ENCODE measurements at regions not wholly inside any gene's neighbourhood (a gene's known extent, or its start where the extent isn't known, plus 50 kb on each side); places are given as distances from the start of the nearest gene placed in this dataset.

DNA sequence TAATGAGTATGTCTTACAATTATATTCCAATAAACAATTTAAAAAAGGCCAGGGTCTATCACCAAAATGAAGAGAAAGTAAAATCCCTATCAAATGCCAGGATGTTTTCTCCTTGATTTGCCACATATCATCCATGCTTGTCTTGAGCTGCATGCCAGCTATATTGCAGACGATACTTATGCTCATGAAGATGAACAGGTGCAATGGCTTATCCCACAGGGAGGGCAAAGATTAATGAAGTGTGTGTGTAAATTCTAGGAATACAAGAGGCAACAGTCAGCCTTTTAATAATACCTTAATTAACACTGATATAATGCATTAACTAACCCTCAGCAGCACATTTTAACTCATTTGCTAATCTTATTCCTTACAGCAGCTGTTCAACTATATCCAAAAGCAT, 850.5 kb downstream of the KCNA4 start:
- WGBS, 2 donors = 76 to 97% methylated on average over 1 of the region's 1 CpG
- peaks cover 0 to 4% of the 10 kb centered on the region in 2 donors for H3K4me1 ChIP-seq
- no peaks in the 10 kb centered on the region for H3K36me3 ChIP-seq
- TF ChIP-seq, protein P1, sequence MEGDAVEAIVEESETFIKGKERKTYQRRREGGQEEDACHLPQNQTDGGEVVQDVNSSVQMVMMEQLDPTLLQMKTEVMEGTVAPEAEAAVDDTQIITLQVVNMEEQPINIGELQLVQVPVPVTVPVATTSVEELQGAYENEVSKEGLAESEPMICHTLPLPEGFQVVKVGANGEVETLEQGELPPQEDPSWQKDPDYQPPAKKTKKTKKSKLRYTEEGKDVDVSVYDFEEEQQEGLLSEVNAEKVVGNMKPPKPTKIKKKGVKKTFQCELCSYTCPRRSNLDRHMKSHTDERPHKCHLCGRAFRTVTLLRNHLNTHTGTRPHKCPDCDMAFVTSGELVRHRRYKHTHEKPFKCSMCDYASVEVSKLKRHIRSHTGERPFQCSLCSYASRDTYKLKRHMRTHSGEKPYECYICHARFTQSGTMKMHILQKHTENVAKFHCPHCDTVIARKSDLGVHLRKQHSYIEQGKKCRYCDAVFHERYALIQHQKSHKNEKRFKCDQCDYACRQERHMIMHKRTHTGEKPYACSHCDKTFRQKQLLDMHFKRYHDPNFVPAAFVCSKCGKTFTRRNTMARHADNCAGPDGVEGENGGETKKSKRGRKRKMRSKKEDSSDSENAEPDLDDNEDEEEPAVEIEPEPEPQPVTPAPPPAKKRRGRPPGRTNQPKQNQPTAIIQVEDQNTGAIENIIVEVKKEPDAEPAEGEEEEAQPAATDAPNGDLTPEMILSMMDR (IDR thresholded peaks at IDR 0.05) = no peak
- H3K4me3 ChIP-seq (replicated peaks in 1 of 3) = no peak overlapping the region
- no peaks in the 10 kb centered on the region for H3K9me3 ChIP-seq
- intact Hi-C loops (cut with DNase I) = no loop called here
- no peak overlapping the region for H3K27ac ChIP-seq
- H3K27me3 ChIP-seq = no peaks in the 10 kb centered on the region
- no peak for DNase-seq

DNA sequence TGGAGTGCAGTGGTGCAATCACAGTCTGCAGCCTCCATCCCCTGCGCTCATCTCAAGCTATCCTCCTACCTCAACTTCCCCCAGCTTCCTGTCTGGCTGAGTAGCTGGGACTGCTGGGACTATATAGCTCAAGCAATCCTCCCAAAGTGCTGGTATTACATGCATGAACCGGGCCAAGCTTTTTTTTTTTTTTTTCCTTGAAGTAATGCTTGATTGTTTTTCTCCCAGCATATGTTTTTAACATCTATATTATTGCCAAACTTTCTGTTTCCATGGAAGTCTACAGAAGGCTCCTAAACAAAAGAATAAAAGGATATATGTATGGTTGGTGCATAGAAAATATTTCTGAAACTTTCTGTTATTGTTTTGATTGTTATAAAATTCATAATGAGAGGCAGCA, 853.6 kb downstream of the KCNA4 start:
- no peaks in the 10 kb centered on the region for H3K36me3 ChIP-seq
- DNase-seq = no peak
- intact Hi-C loops (cut with DNase I) = no loop called here
- no peaks in the 10 kb centered on the region for H3K9me3 ChIP-seq
- TF ChIP-seq, protein P1 (IDR thresholded peaks at IDR 0.05) = no peak
- TF ChIP-seq POLR2A (IDR thresholded peaks at IDR 0.05) = no peak
- H3K4me3 ChIP-seq (replicated peaks in 1 of 3) = no peak overlapping the region
- no peak overlapping the region for H3K27ac ChIP-seq
- no peaks in the 10 kb centered on the region for H3K27me3 ChIP-seq
- peaks cover 0 to 4% of the 10 kb centered on the region in 2 donors for H3K4me1 ChIP-seq
- 82 to 84% methylated on average over 2 of the region's 2 CpGs for WGBS, 2 donors

DNA sequence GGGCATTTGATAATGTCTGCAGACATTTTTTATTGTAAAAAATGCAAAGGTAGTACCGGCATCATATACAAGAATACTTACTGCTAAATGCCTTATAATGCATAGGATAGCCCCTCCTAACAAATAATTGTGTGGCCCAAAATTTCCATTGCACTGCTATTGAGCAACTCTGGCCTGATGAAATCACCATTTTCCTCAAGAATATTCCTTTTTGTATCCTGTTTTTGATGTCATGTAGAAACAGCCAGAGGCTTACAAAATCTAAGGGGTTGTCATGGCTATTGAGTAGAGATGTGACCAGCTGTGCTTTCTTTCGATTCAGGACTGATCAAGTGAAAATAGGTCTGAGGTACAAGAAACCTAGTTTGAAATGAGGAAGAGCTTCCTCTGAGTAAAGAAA, 854.3 kb downstream of the KCNA4 start:
- TF ChIP-seq POLR2A (IDR thresholded peaks at IDR 0.05) = no peak
- TF ChIP-seq, protein P1 (IDR thresholded peaks at IDR 0.05) = no peak
- Histone ChIP-seq H3K27me3 (no peaks in the 10 kb centered on the region), H3K36me3 (no peaks in the 10 kb centered on the region), H3K27ac (no peak overlapping the region), H3K9me3 (no peaks in the 10 kb centered on the region), H3K4me1 (peaks cover 0 to 4% of the 10 kb centered on the region in 2 donors), H3K4me3 (replicated peaks in 1 of 3) (no peak overlapping the region)
- 88% methylated on average over 2 of the region's 2 CpGs for WGBS, 2 donors
- intact Hi-C loops (cut with DNase I) = no loop called here
- DNase-seq = no peak

DNA sequence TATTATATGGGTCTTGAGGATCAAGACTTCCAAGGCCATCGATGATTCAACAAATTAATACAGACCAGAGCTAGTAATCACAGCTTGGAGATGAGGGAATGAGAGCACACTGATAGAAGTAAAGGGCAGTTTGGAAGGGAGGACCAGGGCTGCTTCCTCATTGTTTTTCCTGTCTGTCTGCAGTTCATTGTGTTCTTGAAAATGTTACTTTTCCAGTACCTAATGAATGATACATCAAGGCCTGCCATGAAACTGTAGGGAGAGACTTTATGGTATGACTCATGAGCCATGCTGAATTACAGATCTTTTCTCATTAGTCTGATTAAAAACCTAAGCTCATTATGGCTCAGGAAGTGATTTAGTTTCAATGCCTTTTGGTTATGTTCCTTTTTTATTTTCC, 855.6 kb downstream of the KCNA4 start:
- Histone ChIP-seq H3K27ac (no peak overlapping the region), H3K27me3 (no peaks in the 10 kb centered on the region), H3K4me1 (peaks cover 0 to 4% of the 10 kb centered on the region in 2 donors), H3K9me3 (no peaks in the 10 kb centered on the region), H3K4me3 (replicated peaks in 1 of 3) (no peak overlapping the region), H3K36me3 (no peaks in the 10 kb centered on the region)
- 72 to 91% methylated on average over 1 of the region's 1 CpG for WGBS, 2 donors
- TF ChIP-seq, protein P1 (IDR thresholded peaks at IDR 0.05) = no peak
- no peak for TF ChIP-seq POLR2A (IDR thresholded peaks at IDR 0.05)
- DNase-seq = no peak
- intact Hi-C loops (cut with DNase I) = no loop called here

DNA sequence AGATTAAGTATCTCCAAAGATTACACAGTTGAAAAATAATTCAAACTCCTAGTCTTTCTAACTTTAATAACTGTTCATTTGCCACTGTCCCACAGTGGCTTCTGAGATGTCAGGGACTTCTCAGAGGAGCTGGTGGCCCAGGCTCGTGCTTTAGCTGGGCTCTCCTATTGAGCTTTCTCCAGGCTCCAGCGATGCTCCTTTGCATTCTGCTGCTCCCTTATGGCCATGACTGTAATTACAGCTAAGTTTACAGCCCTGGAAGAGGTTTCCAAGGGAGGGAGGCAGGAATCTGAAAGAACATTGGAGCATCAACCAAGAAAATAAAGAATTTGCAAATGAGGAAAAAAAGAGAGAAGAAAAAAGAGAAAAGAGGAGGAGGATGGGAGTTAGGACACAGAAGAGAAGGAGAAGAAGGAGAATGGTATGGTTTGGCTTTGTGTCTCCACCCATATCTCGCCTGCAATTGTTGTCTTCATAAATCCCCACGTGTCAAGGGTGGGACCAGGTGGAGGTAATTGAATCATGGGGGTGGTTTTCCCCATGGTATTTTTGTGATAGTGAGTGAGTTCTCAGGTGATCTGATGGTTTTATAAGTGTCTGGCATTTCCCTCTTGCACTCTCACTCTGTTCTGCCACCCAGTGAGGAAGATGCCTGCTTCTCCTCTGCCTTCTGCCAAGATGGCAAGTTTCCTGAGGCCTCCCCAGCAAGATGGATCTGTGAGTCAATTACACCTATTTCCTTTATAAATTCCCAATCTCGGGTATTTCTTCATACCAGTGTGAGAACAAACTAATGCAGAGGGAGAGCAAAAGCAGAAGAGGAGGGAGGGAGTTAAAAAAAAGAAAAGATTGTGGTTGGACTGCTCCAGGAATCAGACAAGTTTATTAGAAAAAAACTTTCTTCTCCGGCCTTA, 857.0 kb downstream of the KCNA4 start:
- WGBS, 2 donors = 46 to 47% methylated on average over 6 of the region's 6 CpGs
- DNase-seq = peak; percentile 46 to 64
- TF ChIP-seq, protein P1 (IDR thresholded peaks at IDR 0.05) = peak; percentile 40 to 83 (median 74)
- no peak for TF ChIP-seq POLR2A (IDR thresholded peaks at IDR 0.05)

More for the DNA sequence above, 857.0 kb downstream of the KCNA4 start:
- Histone ChIP-seq H3K27ac (no peak overlapping the region), H3K27me3 (no peaks in the 10 kb centered on the region), H3K4me1 (no peaks in the 10 kb centered on the region), H3K9me3 (no peaks in the 10 kb centered on the region), H3K4me3 (replicated peaks in 1 of 3) (no peak overlapping the region), H3K36me3 (no peaks in the 10 kb centered on the region)
- intact Hi-C loops (cut with DNase I) = no loop called here

All from thyroid gland (tissue), 4 donors.